Dedifferentiated amniotic fluid mesenchymal stem cell (primary cell): ENCODE measurements at regions not wholly inside any gene's neighbourhood (a gene's known extent, or its start where the extent isn't known, plus 50 kb on each side); places are given as distances from the start of the nearest gene placed in this dataset.
A peak's percentile ranks its signal among the peaks of the same experiment; 100 is the strongest.
"Not testable (repeated sequence)": the region's sequence is repeated elsewhere in the genome, so short reads cannot be mapped to it uniquely, and the experiment has no call there.

Experiments
- DNase-seq: peaks from one replicate; pipeline ENCODE4 v3.0.0-alpha.2; 2016; ENCODE audit errors: extremely low spot score

DNA sequence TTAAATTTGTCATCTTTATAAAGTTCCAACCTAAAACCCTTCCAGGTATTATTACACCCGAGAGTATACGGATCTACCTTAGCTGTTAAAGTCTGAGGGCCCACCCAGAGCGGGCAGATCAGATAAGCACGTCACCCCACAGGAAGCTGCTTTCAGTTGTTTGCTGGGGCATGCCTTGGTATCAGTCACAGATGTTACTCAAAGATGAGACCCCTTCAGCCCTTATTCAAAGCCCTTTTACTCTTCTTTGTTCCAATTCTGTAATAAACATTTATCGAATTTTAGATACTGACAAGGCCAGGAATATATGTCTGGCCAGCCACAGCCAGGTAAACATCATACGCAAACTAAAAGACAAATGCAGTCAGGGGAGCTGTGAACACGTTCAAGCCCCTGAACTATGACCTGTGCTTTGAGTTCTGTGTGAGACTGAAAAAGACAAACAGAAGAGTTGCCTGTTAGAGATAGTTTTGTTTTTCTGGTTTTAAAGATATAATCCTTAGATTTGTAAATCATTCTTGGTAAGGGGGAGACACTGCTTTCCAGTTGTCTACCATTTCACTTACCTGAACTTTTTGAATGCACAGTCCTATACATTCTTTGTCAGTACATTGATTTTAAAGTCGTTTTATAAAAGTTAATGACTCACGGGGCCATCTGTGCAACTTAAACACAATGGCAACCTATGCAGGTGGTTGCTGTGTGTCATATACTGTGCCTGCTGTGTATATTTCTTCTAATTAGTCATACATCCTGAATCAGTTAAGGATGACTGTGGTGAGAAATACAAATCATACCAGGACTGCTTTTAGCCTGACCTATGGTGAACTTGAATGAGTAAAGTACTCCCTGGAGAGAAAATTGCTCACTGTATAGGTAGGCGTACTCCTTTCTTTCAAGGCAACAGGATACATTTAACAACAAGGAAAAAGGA lies 100.5 kb upstream of the ITPRID2 start:
- peak; percentile 61 for DNase-seq

DNA sequence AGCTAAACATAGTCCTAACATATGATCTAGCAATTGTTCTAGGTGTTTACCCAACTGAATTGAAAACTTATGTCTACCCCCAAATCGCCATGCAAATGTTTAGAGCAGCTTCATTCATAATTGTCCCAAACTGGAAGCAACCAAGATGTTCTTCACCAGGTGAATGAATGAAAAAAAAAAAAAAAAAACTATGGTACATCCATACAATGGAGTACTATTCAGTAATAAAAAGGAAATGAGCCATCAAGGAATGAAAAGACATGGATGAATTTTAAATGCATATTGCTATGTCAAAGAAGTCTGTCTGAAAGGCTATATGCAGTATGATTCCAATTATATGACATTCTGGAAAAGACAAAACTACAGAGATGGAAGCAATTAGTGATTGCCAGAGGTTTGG lies 98.6 kb upstream of the ITPRID2 start:
- no peak for DNase-seq

DNA sequence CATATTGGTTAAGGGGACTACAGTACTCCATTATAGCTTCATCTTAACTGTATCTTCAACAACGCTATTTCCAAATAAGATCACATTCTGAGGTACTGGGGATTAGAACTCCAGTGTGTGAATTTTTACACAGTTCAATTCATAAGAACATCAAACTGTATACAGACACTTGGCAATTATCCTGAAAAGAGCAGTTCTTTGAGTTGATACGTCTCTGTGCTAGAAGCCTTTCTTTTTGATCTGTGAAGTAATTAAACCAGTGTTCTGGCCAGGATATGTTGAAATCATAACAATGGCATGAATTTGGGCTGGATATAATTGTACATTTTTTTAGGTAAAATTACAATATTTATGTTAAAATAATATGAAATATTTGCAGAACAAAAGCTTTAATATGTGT lies 93.5 kb upstream of the ITPRID2 start:
- no peak for DNase-seq

DNA sequence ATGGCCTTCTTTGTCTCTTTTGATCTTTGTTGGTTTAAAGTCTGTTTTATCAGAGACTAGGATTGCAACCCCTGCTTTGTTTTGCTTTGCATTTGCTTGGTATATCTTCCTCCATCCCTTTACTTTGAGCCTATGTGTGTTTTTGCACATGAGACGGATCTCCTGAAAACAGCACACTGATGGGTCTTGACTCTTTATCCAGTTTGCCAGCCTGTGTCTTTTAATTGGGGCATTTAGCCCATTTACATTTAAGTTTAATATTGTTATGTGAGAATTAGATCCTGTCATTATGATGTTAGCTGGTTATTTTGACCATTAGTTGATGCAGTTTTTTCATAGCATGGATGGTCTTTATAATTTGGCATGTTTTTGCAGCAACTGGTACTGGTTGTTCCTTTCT lies 89.2 kb upstream of the ITPRID2 start:
- not testable (repeated sequence) for DNase-seq

DNA sequence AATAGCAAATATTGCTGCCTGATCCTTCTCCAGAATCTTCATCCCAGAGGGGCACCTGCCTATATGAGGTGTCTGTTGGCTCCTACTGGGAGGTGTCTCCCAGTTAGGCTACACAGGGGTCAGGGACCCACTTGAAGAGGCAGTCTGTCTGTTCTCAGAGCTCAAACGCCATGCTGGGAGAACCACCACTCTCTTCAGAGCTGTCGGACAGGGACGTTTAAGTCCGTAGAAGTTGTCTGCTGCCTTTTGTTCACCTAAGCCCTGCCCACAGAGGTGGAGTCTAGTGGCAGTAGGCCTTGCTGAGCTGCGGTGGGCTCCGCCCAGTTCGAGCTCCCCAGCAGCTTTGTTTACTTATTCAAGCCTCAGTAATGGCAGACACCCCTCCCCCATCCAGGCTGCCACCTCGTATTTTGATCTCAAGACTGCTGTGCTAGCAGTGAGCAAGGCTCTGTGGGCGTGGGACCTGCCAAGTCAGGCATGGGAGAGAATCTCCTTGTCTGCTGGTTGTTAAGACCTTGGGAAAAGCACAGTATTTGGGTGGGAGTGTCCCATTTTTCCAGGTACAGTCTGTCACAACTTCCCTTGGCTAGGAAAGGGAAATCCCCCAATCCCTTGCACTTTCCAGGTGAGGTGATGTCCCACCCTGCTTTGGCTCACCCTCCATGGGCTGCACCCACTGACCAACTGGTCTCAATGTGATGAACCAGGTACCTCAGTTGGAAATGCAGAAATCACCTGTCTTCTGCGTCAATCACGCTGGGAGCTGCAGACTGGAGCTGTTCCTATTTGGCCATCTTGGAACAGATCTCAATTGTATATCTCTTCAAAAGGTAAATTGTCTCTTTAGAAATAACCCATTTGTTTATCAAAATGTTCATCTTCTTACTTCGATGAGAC lies 87.4 kb upstream of the ITPRID2 start:
- not testable (repeated sequence) for DNase-seq

DNA sequence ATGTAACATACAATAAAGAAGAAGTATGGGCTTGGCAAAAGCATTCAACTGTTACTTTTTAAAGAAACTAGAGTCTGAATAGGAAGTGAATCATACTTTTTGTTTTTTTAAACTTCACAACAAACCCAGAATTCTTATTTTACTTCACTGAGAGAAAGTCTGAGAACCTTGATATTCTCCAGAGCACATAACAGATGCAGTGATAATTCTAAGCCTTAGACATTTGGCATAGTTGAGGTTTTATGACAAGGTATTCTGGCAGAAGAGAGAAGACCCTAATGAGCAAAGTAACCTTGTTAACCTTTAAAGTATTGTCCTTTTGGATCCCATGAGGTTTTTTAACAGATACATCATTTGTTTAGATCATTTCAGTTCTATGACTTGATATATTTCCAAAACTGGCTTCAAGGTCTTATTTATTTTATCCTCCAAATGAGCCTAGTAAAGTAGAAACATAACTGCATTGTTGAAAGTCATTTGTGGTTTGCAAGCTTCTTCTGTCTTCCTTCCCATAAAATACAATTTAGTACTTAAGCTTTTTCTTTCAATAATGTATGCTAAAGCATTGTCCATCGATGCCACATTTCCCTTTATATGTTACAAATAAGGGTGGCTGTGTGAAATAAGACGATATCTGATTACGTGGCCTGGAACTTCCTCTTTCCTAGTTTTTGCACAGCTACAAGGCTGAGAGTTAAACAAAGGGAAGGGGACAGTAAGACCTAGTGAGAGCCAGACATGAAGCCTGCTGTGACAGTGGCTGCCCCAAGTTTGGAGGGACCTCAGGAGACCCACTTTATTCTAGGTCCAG lies 86.1 kb upstream of the ITPRID2 start:
- peak; percentile 38 for DNase-seq

DNA sequence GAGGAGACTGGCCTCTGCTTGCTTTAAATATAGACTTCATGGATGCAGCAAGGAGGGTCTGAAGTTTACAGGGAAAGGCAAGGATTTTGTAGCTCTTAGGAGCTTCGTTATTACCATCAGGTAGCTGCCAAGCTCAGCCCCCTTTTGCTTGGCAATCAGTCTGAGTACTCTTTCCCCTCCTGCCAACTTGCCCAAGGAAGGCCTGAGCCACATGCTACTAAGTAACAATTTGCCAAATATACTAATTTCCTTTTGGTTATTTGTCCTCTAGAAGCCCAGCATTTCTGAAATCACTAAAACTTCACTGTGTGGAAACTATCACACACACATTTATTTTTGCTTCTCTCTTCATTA lies 85.5 kb upstream of the ITPRID2 start:
- no peak for DNase-seq

DNA sequence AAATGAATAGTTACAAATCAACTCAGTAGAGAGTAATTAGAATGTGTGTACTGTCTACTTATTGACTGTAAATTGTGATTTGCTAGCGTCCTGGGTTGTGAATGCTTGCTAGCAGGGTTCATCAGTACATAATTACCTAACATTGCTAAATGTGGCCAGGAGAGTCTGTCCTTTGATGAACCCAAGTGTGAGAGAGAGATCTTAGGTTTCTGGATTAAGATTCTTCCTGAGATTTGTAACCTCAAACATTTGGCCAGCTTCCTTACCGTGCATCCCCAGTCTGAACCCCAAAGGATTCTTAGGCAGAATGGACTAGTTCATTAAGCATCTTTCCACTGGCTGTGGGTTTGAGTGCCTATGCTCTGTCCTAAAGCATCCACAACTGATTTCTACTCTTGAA lies 84.0 kb upstream of the ITPRID2 start:
- no peak for DNase-seq

DNA sequence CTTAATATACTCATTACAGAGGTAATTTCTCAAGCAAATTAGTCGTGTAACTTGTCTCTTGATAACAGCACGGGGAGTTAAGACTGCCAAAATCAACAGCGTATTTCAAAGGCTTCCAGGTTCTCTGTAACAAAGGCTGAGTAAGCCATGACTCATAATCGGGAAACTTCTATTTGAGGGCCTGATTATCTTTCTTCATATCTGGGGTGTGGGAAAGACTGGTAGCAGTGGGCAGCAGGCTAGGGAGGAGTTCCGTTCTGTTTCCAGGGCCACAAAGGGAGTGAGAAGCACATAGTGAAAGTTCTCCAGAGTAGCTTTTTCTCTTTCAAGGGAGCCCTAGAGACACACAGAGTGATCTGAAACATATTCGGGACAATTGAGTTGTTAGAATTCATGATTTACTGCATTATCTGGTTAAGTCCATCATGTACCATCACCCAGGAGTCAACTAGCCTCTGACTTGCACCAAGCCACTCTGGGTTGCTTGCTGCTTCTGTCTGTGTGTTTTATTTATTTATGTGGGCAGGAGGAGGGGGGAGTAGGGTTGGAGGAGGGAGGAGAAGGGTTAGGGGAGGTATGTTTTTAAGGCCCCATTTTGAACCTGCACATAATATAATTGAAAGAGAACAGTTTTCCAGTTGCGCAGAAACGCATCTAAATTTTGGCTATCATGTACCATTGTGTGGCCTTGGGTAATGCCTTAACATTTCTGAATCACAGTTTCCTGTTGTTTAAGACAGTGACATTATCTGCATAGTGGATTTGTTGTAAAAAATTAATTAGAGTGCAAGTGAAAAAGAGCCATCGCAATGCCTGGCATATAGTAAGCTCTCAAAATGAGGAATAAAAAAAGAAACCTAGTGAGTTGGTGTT lies 80.5 kb upstream of the ITPRID2 start:
- peak; percentile 63 for DNase-seq

DNA sequence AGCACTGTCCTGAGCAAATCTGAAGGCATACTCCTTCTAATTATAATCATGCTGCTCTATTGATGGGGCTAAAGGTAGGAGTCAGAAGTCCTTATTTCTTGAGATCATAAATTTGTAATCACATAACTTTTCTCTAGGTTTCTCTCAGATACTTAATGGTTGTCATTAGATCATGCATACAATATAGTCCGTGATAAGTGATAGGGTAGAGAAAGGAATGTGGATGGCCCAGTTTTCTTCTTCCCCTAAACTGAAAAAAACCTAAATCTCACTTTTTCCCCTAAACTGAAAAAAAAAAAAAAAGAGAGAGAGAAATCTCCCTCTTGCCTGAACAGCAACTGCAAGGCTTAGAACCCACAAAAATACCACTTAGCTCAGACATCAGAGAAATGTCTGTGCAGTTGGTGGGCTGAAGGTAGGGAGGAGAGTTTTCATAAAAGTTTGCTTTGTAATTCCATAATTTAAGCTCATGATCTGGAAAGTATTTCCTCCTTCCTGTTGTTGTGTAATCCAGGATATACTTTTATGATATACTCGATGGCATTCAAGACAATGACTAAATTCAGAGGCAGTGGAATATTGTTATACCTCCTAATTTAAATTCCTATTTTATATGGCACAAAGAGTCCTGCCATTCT lies 79.3 kb upstream of the ITPRID2 start:
- no peak for DNase-seq

DNA sequence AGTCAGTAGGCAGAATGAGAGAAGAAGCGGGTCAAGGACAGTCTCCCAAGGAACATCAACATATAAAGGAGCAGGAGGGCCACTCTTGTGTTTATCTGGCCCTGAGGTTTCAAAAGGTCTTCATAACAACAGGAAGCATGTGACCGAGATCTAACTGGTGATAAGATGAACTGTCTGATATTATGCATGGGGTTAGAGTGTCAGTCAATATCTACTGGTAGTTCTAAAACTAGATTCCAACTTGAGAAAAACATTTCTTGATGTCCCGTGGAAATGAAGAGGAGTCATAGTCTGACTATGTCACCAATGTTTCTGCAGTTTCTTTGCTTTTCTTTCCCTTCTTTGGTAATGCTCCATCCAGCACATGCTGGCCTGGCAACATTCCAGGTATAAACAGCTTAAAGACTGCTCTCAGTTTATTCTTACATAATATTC lies 77.5 kb upstream of the ITPRID2 start:
- no peak for DNase-seq

DNA sequence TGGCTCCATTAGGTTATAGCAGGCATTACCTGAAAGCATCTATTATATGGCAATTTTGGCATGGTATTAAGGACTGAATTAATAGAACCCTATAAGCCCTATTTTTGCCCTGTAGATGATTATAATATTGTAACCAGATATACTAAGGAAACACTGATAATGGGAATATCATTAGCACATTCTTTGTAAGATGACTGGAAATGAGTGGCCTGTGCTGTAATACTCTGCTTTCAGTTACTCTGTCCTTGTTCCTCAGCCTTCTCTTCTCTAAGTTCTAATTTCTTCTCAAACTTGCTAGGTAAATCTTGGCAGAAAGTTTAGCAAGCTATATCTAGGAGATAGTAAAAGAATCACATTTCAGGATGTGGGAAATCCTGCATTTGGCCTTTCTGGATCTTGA lies 74.0 kb upstream of the ITPRID2 start:
- no peak for DNase-seq

DNA sequence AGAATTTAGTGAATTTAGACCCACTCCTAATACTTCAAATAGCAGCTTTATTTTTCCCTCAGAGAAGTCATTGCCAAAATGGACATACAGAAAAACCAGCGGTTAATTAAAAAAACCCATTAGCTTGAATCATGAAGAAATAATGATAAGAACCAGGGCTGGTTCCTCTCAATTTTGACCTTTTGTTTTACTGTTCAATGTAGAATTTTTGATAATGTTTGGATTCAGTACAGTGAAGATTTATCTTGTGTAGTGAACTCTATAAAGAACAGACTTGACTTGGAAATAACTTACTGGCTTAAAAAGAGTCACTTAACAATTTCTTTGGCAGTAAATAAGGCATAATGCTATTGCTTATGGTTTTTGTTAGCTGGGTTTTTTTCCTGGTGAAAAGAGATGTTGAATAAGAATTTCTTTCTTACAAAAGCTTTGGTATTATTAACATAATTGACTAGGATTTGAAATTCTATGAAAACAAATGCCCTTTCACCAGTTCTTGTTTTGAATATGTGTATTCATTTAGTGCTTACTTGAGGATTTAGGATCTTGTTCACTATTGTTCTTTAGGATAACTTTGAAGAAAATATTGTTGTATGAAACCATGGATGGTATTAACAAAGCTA lies 73.4 kb upstream of the ITPRID2 start:
- DNase-seq, result no peak

DNA sequence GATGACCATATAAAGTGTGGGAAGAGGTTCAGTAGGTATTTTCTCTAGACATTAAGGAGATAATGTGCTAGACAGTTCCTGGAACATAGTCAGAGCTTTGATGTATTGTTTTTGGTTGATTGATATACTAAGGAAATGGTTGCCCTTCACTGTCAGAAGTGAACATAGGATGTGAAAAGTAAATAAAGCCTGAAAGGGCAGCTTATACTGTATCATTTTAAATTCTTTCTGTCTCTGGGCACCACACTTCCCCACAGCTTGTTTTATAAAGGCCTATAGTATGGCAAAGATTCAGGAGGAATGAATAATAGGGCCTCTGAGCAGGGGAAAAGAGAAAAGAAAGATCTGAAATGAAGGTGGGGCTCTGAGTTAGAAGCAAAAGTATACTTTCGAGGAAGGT lies 72.7 kb upstream of the ITPRID2 start:
- no peak for DNase-seq

DNA sequence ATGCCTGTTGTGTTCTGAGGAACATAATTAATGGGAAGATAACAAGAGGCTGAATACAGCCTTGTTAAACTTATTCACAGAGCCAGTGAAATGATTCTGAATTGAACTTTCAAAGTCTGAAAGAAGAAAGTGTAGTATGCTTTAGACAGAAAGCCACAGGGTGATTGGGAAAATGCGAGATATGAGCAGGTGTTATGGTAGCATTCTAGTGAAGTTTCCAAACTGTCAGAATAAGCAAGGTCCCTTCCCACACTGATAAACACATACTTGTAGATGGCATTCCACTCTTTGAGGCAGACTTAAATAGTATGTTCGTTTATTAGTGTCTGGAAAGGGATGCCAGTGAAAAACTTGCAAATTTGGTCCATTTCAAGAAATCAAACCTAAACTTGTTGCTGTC lies 70.5 kb upstream of the ITPRID2 start:
- no peak for DNase-seq

DNA sequence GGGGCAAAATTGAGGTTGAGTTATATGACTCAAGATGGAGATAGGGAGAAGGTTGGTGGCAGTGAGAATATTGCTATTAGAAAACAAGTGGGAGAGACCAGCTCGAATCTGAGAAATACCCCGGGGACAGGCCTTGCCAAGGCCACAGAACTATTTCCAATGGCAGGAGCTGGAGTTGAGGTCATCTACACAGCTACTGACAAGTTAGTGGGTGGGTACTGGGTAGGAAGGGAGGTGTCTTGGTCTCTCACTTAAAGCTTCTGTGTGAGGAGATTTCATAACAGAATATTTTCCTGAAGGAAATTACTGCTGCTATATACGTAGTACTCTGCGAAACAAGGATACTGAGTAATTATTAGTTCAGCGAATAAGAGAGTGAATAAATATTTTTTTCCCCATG lies 69.4 kb upstream of the ITPRID2 start:
- DNase-seq, result no peak

DNA sequence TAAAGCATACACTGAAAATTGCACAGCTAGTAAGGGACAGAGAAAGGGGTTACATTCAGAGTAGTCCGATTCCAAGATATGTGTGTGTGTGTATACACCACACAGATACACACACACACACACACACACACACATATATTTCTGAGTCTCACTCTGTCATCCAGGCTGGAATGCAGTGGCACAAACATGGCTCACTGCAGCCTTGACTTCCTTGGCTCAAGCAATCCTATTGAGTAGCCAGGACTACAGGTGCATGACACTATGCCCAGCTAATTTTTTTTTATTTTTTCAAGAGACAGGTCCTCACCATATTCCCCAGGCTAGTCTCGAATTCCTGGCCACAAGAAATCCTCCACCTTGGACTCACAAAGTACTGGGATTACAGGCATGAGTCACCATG lies 68.1 kb upstream of the ITPRID2 start:
- DNase-seq, result no peak

DNA sequence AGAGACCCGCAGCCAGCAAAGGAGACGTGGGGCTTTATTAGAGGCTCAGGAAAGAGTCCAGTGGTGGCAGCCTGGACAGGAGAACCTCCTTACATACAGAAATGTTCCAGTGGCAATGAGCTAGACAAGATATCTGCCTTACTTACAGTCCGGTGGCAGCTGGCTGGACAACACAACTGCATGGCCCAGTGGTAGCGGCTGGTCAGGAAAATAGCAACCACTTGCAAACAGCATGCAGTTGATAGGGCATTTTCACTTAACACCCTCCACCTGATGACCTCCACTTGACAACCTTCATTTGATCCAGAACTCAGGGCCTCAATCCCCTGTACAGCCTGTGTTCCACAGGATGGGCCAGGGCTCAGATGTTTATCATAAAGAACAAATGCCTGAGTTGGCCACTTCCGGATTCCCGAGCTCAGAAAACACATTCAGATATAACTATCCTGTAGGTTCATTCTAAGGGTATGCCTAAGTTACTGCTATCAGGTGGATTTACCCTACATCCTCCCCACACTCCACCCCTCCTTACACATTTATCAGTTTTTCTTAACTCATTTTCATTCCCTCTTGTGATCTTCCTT lies 63.3 kb upstream of the ITPRID2 start:
- no peak for DNase-seq

DNA sequence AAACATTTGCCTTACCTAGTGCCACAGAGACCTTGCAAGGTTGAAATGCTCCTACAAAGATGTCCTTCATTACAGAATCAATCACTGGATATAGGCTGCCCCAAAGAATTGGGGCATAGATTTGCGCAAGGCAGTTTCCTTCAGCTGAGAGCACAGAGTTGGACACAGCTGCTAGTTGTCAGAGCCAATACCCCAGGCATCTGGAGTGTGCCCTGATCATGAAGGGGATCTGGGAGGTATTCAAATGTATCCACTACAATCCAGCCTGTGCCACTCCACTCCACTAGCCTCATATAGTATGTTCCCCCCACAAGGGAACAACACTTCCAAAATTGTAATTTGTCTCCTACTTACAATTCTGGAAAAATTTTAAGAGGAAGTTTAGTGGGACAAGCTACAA lies 62.3 kb upstream of the ITPRID2 start:
- no peak for DNase-seq

DNA sequence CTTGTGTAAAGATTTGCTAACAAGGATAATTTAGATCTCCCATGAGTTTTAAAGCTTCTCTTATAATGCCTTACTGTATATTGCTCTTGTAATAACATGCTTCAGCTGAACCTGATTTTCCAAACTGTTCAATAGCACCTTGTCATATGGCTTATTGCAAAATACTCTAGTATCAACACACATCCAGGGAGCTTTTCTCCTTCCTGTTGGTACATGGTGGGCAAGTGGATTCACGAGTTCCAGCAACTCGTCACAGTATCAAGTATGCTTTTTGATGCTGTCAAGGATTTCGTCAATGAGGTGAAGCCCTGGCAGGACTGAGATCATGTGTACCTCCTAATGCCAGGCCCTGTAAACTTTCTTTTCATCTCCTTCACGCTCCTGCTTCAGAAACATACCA lies 59.5 kb upstream of the ITPRID2 start:
- DNase-seq, result no peak
